Kidney (tissue), 13 donors: ENCODE measurements at regions not wholly inside any gene's neighbourhood (a gene's known extent, or its start where the extent isn't known, plus 50 kb on each side); places are given as distances from the start of the nearest gene placed in this dataset.
"Not testable (repeated sequence)": the region's sequence is repeated elsewhere in the genome, so short reads cannot be mapped to it uniquely, and the experiment has no call there.

Experiments used
- DNase-seq, 5 donors: peaks; one replicate each; pipeline ENCODE4 v3.0.0-alpha.2; 2013 to 2020
- FAIRE-seq: peaks from 2 replicates; lab custom pipeline; 2012; peaks lifted over from hg19 to GRCh38; lab: Jason Lieb, UNC
- H3K27ac ChIP-seq, 2 donors: one replicate each; pipeline ENCODE4 v1.7.0; 2013; ENCODE audit warnings: low read depth in 2 of 2, low read length in 2 of 2, inconsistent platforms in 1 of 2
- H3K27me3 ChIP-seq: one replicate; pipeline ENCODE4 v1.7.1; 2013; ENCODE audit warnings: low read length, inconsistent platforms; ENCODE audit not compliant: control insufficient read depth, insufficient read depth
- H3K36me3 ChIP-seq, 3 donors: one replicate each; pipeline versions ENCODE4 v1.7.0 to v1.7.1; 2013; ENCODE audit warnings: low read length in 3 of 3, control low read depth in 1 of 3, inconsistent platforms in 1 of 3; ENCODE audit not compliant: insufficient read depth in 3 of 3, control insufficient read depth in 2 of 3
- H3K4me1 ChIP-seq, 3 donors: one replicate each; pipeline versions ENCODE4 v1.7.0 to v1.7.1; 2013; ENCODE audit warnings: low read length in 3 of 3, inconsistent platforms in 1 of 3, low read depth in 1 of 3; ENCODE audit not compliant: control insufficient read depth in 2 of 3, insufficient read depth in 2 of 3
- H3K4me3 ChIP-seq, 3 donors: one replicate each; pipeline versions ENCODE4 v1.7.0 to v1.8.1; 2013; ENCODE audit warnings: low read length in 3 of 3, control low read depth in 1 of 3, inconsistent platforms in 1 of 3
- H3K9ac ChIP-seq, 3 donors: one replicate each; pipeline versions ENCODE4 v1.7.0 to v1.7.1; 2013; ENCODE audit warnings: low read length in 3 of 3, control low read depth in 1 of 3, inconsistent platforms in 1 of 3
- H3K9me3 ChIP-seq, 3 donors: one replicate each; pipeline versions ENCODE4 v1.7.0 to v1.7.1; 2013; ENCODE audit warnings: low read length in 3 of 3, control low read depth in 1 of 3, inconsistent platforms in 1 of 3; ENCODE audit not compliant: control insufficient read depth in 2 of 3, insufficient read depth in 1 of 3
- CTCF ChIP-seq: IDR thresholded peaks from 3 replicates; pipeline ENCODE4 v1.5.1; 2012; ENCODE audit warnings: mild to moderate bottlenecking, moderate library complexity, borderline replicate concordance; ENCODE audit not compliant: insufficient read depth; ENCODE audit errors: extremely low read depth
- intact Hi-C: fragments of 100-400 bp; cut with DNase I; formaldehyde crosslinking; loops from one replicate; pipeline ENCODE4 v1.11.1; 2022
- donor health status: control.
- donor health status: control.
- donor health status: control.
- donor health status: control.
- donor health status: control.
- donor health status: DM: yes; HTN: yes; CAD: no.
- donor health status: Normal renal cell carcinoma (clear cell type).

DNA sequence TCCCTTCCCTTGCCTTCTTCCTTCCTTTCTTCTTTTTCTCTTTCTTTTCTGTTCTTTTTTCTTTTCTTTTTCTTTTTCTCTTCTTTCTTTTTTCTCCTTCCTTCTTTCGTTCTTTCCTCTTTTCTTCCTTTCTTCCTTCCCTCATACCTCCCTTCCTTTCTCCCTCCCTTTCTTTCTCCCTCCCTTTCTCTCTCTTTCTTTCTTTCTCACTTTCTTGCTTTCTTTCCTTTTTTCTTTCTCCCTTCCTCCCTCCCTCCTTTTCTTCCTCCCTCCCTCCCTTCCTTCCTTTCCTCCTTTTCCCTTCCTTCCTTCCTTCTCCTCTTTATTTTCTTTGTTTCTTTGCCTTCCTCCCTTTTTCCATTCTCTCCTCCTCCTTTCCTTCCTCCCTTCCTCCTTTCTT is 96.3 kb downstream of the POM121L12 start:
- DNase-seq (no peak), FAIRE-seq (no peak)
- Histone ChIP-seq H3K9ac (no peak overlapping the region), H3K27ac (no peak overlapping the region), H3K9me3 (no peaks in the 10 kb centered on the region), H3K36me3 (no peaks in the 10 kb centered on the region), H3K4me3 (no peak overlapping the region), H3K27me3 (no peaks in the 10 kb centered on the region), H3K4me1 (no peaks in the 10 kb centered on the region)
- TF ChIP-seq CTCF: no peak
- intact Hi-C loops: no loop called here

GRCh38 chr7:53151496-53151895 is 116.1 kb downstream of the POM121L12 start:
- Histone ChIP-seq H3K27me3 (no peaks in the 10 kb centered on the region), H3K4me1 (no peaks in the 10 kb centered on the region), H3K27ac (no peak overlapping the region), H3K9ac (no peak overlapping the region), H3K4me3 (no peak overlapping the region), H3K9me3 (no peaks in the 10 kb centered on the region), H3K36me3 (no peaks in the 10 kb centered on the region)
- intact Hi-C loops: no loop called here
- DNase-seq (no peak), FAIRE-seq (no peak)
- no peak for TF ChIP-seq CTCF

DNA sequence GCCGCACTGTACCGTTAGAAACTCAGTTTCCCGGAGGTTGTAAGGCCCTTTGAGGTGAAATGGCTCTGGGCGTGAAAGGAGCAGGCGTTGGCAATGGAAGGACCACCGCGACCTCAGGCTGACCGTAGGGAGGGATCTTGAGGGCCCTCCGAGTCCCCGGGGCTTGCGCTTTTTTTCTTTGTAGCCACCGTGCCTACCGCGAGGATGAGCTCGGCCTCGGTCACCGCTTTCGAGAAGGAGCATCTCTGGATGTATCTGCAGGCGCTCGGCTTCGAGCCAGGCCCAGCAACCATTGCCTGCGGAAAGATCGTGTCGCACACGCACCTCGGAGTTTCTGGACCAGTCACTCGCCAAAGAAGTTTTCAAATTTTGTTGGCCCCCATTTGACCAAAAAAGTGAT is 151.8 kb downstream of the POM121L12 start:
- H3K9me3 ChIP-seq, H3K27me3 ChIP-seq, intact Hi-C loops, H3K4me3 ChIP-seq, H3K27ac ChIP-seq, H3K36me3 ChIP-seq, H3K9ac ChIP-seq, FAIRE-seq, H3K4me1 ChIP-seq, DNase-seq: not testable (repeated sequence)

GRCh38 chr7:53191191-53191695 is 155.8 kb downstream of the POM121L12 start:
- Histone ChIP-seq H3K27me3 (no peaks in the 10 kb centered on the region), H3K4me1 (no peaks in the 10 kb centered on the region), H3K4me3 (no peak overlapping the region), H3K36me3 (no peaks in the 10 kb centered on the region), H3K27ac (no peak overlapping the region), H3K9ac (no peak overlapping the region), H3K9me3 (no peaks in the 10 kb centered on the region)
- FAIRE-seq (no peak), DNase-seq (no peak)
- intact Hi-C loops: no loop called here
- no peak for TF ChIP-seq CTCF
